K562 (cell line): ENCODE measurements at regions not wholly inside any gene's neighbourhood (a gene's known extent, or its start where the extent isn't known, plus 50 kb on each side); places are given as distances from the start of the nearest gene placed in this dataset.
A peak's percentile ranks its signal among the peaks of the same experiment; 100 is the strongest.

ENCODE experiments used
- ARID2 ChIP-seq: fragments of 450-650 bp; IDR thresholded peaks from 2 replicates; pipeline ENCODE4 v1.6.1; 2017; ENCODE audit warnings: antibody characterized with exemption, mild to moderate bottlenecking
- BCOR ChIP-seq: fragments of 450-650 bp; IDR thresholded peaks from 2 replicates; pipeline ENCODE4 v1.6.1; 2016
- BMI1 ChIP-seq: fragments of 150-350 bp; IDR thresholded peaks from 2 replicates; pipeline ENCODE4 v1.6.1; 2014; ENCODE audit warnings: low read length
- CHD1 ChIP-seq: fragments of 200-600 bp; sonication (generic); IDR thresholded peaks from one replicate; pipeline ENCODE4 v1.6.1; 2012; ENCODE audit warnings: mild to moderate bottlenecking, moderate library complexity, low read length, inconsistent platforms
- GATAD2A ChIP-seq: fragments of 450-650 bp; IDR thresholded peaks from 2 replicates; pipeline ENCODE4 v1.6.1; 2017
- KLF16 ChIP-seq: IDR thresholded peaks from 2 replicates; pipeline ENCODE4 v1.6.1; 2016; ENCODE audit warnings: antibody characterized with exemption
- LCOR ChIP-seq: sonication (generic); formaldehyde crosslinking; IDR thresholded peaks from 2 replicates; pipeline ENCODE4 v1.8.0; 2022; ENCODE audit warnings: mild to moderate bottlenecking, missing genetic modification reagents
- MECOM ChIP-seq: fragments of 250-450 bp; sonication (Bioruptor Pico); IDR thresholded peaks from 2 replicates; pipeline ENCODE4 v1.8.0; 2022; ENCODE audit warnings: inconsistent platforms
- MED1 ChIP-seq: sonication (generic); formaldehyde crosslinking; IDR thresholded peaks from 2 replicates; pipeline ENCODE4 v1.8.1; 2023; ENCODE audit warnings: missing genetic modification reagents, borderline replicate concordance
- NFATC3 ChIP-seq: fragments of 450-650 bp; IDR thresholded peaks from 2 replicates; pipeline ENCODE4 v1.6.1; 2017; ENCODE audit warnings: mild to moderate bottlenecking
- NFE2 ChIP-seq: IDR thresholded peaks from 2 replicates; pipeline ENCODE4 v1.6.1; 2014; ENCODE audit warnings: antibody characterized with exemption, low read depth
- NUFIP1 ChIP-seq: fragments of 450-650 bp; IDR thresholded peaks from 2 replicates; pipeline ENCODE4 v1.6.1; 2018; ENCODE audit not compliant: partially characterized antibody
- RBM22 ChIP-seq: fragments of 200-400 bp; formaldehyde crosslinking; IDR thresholded peaks from 2 replicates; pipeline ENCODE4 v1.6.1; 2018; ENCODE audit warnings: low read length, low read depth; ENCODE audit not compliant: poor library complexity, severe bottlenecking
- RHOXF2B ChIP-seq: fragments of 250-450 bp; sonication (Bioruptor Pico); conservative IDR thresholded peaks from 2 replicates; pipeline ENCODE4 v1.5.1; 2021
- SIN3A ChIP-seq, 2 experiments: fragments of 150-350 bp in 1 of 2; IDR thresholded peaks; 2 replicates each; pipeline ENCODE4 v1.6.1; 2011 to 2016; ENCODE audit warnings: borderline replicate concordance in 2 of 2, low read depth in 2 of 2, low read length in 2 of 2, mild to moderate bottlenecking in 2 of 2, moderate library complexity in 2 of 2; ENCODE audit not compliant: control insufficient read depth in 1 of 2
- SRF ChIP-seq, 2 experiments: fragments of 250-450, 450-650 bp in 1 of 2; sonication (Bioruptor Pico) in 1 of 2; sonication (generic) in 1 of 2; formaldehyde crosslinking; IDR thresholded peaks; 2 replicates each; pipeline versions ENCODE4 v1.5.0 to v1.5.1; 2020 to 2022; ENCODE audit warnings: mild to moderate bottlenecking in 1 of 2, missing genetic modification reagents in 1 of 2
- TCF3 ChIP-seq: sonication (generic); formaldehyde crosslinking; IDR thresholded peaks from 2 replicates; pipeline ENCODE4 v1.4.0; 2020; ENCODE audit warnings: mild to moderate bottlenecking, missing genetic modification reagents
- TCFL5 ChIP-seq: fragments of 250-450 bp; sonication (Bioruptor Pico); conservative IDR thresholded peaks from 2 replicates; pipeline ENCODE4 v1.6.1; 2021; ENCODE audit warnings: mild to moderate bottlenecking, moderate library complexity, matching md5 sums
- TEAD2 ChIP-seq: fragments of 450-650 bp; IDR thresholded peaks from 2 replicates; pipeline ENCODE4 v1.6.1; 2016; ENCODE audit warnings: missing genetic modification characterization, control low read depth, missing compliant biosample characterization
- TFAM ChIP-seq: fragments of 250-450 bp; sonication (Bioruptor Pico); conservative IDR thresholded peaks from 2 replicates; pipeline ENCODE4 v1.5.0; 2021; ENCODE audit warnings: mild to moderate bottlenecking, moderate library complexity
- U2AF2 ChIP-seq: fragments of 200-400 bp; formaldehyde crosslinking; optimal IDR thresholded peaks from 2 replicates; pipeline ENCODE3; 2017; ENCODE audit warnings: low read depth, mild to moderate bottlenecking, low read length
- ZNF551 ChIP-seq: fragments of 250-450 bp; sonication (Bioruptor Pico); IDR thresholded peaks from 2 replicates; pipeline ENCODE4 v1.5.0; 2021; ENCODE audit warnings: mild to moderate bottlenecking, moderate library complexity
- ZNF589 ChIP-seq: fragments of 200-800 bp; sonication (Bioruptor generic); IDR thresholded peaks from 2 replicates; pipeline ENCODE4 v1.6.1; 2016; ENCODE audit warnings: low read depth, missing genetic modification characterization, missing compliant biosample characterization
- ZNF707 ChIP-seq: fragments of 250-450 bp; sonication (Bioruptor Pico); conservative IDR thresholded peaks from 2 replicates; pipeline ENCODE4 v1.8.0; 2022; ENCODE audit warnings: inconsistent platforms, mild to moderate bottlenecking, moderate library complexity
- ZNF778 ChIP-seq: fragments of 450-650 bp; formaldehyde crosslinking; IDR thresholded peaks from 2 replicates; pipeline ENCODE4 v1.4.0; 2020; ENCODE audit warnings: mild to moderate bottlenecking, moderate library complexity
- TF ChIP-seq, protein P1 (sequence below): fragments of 450-650 bp; conservative IDR thresholded peaks from 2 replicates; pipeline ENCODE4 v1.6.1; 2016; ENCODE audit warnings: missing genetic modification characterization, low read depth, mild to moderate bottlenecking, control low read depth, missing compliant biosample characterization
- TF ChIP-seq, protein P2 (sequence below): sonication (generic); formaldehyde crosslinking; IDR thresholded peaks from 2 replicates; pipeline ENCODE4 v1.9.0; 2022; ENCODE audit warnings: mild to moderate bottlenecking, missing genetic modification reagents
- TF ChIP-seq, protein P3 (sequence below): fragments of 450-650 bp; IDR thresholded peaks from 2 replicates; pipeline ENCODE4 v1.6.1; 2016; ENCODE audit warnings: mild to moderate bottlenecking

DNA sequence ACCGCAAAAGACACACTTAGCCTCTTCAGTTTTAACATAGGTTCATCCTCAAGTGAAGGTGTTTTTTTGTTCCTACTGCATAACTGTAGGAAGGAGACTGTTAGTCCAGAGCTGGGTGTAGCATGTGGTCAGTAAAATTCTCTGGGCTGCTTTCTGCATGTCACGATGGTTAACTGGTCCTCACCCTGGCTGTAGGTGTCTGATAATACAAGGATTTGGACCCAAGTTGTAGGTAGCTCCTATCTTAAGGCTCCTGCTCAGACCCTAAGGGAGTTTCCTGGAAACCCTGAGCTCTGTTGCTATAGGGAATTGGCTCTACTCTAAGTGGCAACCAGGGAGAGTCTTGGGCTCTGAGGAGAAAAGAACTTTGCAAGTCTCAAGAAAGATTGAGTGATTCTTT lies 112.9 kb downstream of the SAMD9 start (continued):
- TF ChIP-seq, protein P1, sequence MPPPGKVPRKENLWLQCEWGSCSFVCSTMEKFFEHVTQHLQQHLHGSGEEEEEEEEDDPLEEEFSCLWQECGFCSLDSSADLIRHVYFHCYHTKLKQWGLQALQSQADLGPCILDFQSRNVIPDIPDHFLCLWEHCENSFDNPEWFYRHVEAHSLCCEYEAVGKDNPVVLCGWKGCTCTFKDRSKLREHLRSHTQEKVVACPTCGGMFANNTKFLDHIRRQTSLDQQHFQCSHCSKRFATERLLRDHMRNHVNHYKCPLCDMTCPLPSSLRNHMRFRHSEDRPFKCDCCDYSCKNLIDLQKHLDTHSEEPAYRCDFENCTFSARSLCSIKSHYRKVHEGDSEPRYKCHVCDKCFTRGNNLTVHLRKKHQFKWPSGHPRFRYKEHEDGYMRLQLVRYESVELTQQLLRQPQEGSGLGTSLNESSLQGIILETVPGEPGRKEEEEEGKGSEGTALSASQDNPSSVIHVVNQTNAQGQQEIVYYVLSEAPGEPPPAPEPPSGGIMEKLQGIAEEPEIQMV (tag) = no peak
- TF ChIP-seq ZNF589 (CRISPR knock-in tag) (no peak), ZNF707 (CRISPR knock-in tag) (no peak), SIN3A (IDR thresholded peaks at IDR 0.05; ENCODE audit: borderline replicate concordance in 2 of 2, control insufficient read depth in 1 of 2, low read depth in 2 of 2, low read length in 2 of 2) (no peak), SRF (CRISPR knock-in tag; IDR thresholded peaks at IDR 0.05) (no peak), TEAD2 (no peak), NUFIP1 (no peak), TCFL5 (no peak), BCOR (peak; percentile 57), TFAM (CRISPR knock-in tag) (no peak), U2AF2 (no peak), GATAD2A (no peak), LCOR (CRISPR knock-in tag) (no peak), ZNF551 (CRISPR knock-in tag) (no peak), ARID2 (no peak), RHOXF2B (CRISPR knock-in tag) (no peak), MED1 (CRISPR knock-in tag) (no peak), NFE2 (peak; percentile 82), BMI1 (no peak), CHD1 (no peak), RBM22 (no peak), NFATC3 (no peak), MECOM (no peak), TCF3 (CRISPR knock-in tag) (peak; percentile 84), ZNF778 (no peak), KLF16 (no peak)
- TF ChIP-seq, protein P2, sequence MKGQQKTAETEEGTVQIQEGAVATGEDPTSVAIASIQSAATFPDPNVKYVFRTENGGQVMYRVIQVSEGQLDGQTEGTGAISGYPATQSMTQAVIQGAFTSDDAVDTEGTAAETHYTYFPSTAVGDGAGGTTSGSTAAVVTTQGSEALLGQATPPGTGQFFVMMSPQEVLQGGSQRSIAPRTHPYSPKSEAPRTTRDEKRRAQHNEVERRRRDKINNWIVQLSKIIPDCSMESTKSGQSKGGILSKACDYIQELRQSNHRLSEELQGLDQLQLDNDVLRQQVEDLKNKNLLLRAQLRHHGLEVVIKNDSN (CRISPR knock-in tag) = no peak
- TF ChIP-seq, protein P3, sequence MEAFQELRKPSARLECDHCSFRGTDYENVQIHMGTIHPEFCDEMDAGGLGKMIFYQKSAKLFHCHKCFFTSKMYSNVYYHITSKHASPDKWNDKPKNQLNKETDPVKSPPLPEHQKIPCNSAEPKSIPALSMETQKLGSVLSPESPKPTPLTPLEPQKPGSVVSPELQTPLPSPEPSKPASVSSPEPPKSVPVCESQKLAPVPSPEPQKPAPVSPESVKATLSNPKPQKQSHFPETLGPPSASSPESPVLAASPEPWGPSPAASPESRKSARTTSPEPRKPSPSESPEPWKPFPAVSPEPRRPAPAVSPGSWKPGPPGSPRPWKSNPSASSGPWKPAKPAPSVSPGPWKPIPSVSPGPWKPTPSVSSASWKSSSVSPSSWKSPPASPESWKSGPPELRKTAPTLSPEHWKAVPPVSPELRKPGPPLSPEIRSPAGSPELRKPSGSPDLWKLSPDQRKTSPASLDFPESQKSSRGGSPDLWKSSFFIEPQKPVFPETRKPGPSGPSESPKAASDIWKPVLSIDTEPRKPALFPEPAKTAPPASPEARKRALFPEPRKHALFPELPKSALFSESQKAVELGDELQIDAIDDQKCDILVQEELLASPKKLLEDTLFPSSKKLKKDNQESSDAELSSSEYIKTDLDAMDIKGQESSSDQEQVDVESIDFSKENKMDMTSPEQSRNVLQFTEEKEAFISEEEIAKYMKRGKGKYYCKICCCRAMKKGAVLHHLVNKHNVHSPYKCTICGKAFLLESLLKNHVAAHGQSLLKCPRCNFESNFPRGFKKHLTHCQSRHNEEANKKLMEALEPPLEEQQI = peak; percentile 46; the same call in 1 of the 2 replicates
